Stimulated activated CD4-positive, alpha-beta T cell treated with anti-CD3 and anti-CD28 coated beads, Interleukin-15, amount 100 ng/mL, for 1 hour (primary cell): ENCODE measurements at regions not wholly inside any gene's neighbourhood (a gene's known extent, or its start where the extent isn't known, plus 50 kb on each side); places are given as distances from the start of the nearest gene placed in this dataset.

Experiments
- DNase-seq, 2 donors: peaks; one replicate each; pipeline ENCODE4 v3.0.0-alpha.2; 2020; ENCODE audit warnings: low read depth in 1 of 2, low spot score in 1 of 2

DNA sequence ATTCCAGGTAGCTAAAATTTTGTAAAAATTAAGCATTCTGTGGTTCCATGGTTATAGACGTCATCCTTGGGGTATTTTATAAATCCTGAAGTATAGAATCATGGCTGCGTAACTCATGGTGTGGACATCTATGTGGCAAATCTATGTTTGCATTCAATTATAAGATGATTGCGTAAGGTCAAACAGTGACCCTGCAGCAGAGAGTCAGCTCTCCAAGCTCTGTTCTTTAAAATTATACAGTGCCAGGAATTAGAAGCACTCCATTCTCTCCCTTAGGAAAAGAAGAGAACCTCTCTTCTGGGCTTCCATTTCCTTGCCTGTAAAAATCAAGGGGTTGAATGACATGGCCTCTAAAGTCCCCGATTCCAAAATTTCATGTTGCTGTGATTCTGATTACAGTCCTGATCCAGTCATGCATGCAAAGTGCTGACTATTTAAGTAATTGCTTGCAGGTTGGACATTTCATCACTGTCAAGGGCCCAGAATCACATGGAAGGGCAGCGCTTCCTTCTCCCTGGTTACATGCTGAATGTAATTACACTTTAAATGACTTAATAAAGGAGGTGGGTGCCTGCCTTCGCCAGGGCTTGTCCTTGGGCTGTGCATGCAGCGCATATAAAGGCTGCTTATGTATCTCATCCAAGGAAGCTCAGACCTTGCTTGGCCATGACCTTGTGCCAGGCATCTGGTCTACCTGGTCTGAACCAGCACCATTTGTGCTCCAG is 550.7 kb downstream of the TYW1 start:
- DNase-seq = no peak

DNA sequence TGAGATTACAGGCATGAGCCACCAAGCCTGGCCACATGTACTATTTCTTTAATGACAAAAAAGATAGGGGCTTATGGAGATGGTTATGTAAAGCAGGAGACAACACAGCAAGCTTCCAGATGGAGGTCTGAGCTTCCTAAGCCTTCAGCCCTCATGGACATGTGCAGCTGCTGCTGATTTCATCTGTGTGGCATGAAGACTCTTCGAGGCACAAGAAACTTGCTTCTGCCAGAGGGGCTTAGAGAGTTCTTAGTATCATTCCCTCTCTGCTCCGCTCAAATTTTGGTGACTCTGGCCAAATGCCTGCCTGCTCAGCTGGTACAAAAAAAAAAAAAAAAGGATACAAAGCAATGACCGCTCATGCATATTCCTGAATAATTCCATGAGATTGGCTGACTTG is 552.5 kb downstream of the TYW1 start:
- DNase-seq = no peak

DNA sequence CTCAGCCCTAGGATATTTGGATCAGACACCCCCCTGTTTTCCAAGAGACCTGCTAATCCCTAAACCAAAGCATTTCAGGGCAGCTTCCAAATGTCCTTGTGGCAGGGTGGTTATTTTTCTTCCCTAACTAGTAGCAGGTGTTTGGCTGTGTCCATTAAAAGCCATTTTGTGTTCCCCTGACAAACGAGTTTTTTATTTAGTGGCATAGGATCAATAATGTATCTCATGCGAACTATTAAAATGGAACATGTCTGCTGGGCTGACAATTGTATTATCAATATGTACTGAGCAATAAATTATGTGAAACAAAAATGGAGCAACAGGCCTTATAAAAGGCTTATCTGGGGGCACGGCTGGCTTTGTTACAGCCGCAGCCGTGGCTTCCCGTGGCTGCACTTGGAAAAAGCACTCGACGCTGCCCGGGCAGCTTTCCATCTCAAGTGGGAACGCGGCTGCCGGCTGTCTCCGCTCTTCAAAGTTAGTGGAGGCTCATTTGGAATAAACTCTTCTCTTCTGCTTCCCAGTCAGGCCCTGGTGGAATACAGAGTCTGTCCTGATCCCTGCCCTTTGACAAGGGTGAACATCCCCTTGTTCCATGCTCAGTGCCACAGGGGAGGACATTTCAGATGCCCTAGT is 554.3 kb downstream of the TYW1 start:
- no peak for DNase-seq

DNA sequence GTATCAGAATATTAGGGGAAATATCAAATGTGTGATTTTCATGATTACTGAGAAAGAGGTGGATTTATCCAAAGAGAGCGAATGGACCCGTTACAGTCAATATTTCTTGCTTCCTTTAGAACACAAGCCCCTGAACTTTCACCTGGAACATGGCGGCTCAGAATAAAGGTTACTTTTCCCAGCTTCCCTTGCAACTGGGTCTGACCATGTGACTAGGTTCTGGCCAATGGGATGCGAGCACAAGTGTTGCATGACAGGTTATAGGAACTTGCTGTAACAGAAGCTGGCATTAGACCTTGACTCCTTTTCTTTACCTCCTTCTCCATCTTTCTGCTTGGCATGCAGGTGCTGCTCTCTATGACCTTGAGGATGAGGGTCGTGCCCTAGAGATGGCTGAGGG is 556.1 kb downstream of the TYW1 start:
- no peak for DNase-seq

DNA sequence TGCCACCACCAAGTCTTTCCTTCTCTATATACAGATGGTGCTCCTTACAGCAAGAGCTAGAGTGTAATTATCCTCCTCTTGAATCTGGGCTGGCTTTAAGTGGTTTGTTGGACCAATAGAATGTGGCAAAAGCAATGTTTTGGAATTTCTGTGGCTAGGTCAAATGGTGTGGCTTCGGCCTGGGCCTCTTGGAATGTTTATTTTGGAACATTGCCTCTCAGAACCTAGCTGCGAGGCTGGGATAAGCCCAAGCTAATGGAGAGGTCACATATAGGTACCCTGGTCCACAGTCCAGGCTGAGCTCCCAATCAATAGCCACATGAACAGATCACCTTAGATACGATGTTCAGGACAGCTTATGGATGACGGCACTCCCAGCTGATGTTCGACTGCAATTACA is 556.7 kb downstream of the TYW1 start:
- no peak for DNase-seq

DNA sequence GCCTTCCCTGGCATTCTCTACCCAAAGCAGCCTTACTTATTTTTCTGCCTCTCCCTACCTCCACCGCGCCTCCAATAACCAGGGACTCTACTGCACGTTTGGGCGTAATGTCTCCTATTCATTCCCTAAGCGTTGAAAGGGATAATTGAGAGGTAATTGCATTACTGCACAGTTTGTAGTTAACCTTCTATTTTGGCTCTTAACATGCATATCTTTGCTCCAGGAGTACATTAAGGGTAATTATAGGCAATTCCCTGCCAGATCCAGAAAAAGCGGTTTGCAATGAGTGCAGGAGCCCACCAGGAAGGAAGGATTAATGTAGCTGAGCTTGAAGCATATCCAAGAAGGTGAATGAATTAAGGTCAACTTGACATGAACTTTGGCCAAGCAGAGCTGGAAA is 558.4 kb downstream of the TYW1 start:
- no peak for DNase-seq

DNA sequence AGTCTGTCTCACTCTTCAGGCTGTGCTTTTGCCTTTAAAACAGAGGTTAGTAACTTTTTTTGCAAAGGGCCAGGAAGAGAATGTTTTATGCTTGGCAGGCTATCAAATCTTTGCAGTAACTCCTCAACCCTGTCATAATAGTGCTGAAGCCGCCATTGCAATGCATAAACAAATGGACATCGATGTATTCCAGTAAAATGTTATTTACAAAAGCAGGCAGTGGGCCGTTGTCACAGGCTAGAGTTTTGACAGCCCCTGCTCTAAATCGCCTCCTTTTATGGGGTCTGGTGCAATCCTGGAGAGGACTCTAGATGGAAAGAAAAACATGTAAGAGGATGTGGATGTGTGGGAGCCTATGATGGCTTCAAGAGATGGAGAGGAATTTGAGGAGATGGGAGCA is 568.3 kb downstream of the TYW1 start:
- no peak for DNase-seq

DNA sequence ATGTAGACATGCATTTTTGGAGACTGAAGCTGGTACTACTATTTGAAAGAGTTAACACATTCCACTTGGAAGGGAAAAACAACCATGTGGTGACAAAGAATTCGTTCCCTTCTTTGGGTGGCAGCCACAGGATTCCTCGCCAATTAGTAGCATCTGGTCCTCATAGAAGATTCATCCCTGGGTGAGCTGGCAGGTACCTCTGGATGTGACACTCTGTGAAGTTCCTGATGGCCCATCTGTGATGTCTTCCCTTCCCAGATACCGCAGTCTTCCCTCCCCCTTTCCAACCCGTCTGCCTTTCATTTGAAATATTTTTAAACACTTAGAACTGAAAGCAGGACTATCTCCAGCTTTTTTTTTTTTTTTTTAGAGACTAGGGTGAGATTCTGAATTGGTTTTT is 569.5 kb downstream of the TYW1 start:
- DNase-seq = no peak

DNA sequence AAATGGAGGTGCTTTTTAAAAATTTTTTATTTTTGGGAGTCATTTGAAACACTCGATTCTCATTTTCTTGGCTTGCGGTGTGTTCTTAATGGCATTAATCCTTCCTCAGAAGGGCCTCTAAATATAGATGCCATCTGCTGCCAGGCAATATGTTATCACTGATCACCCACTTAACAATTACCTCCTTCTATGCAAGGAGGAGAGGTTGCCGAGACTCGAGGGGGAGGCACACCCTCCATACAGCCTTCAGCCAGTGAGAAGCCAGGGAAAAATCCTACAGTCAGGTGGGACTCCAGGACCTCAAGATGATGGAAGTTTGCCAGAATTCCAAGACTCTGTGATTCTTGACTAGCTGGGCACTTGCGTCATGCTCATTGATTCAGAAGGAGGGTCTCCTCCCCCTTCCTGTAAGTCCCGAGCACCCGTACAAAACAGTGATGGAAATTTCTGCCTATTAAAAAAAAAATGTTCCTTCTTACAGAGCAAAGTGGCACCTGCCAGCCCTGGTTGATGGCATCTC is 574.5 kb downstream of the TYW1 start:
- no peak for DNase-seq

DNA sequence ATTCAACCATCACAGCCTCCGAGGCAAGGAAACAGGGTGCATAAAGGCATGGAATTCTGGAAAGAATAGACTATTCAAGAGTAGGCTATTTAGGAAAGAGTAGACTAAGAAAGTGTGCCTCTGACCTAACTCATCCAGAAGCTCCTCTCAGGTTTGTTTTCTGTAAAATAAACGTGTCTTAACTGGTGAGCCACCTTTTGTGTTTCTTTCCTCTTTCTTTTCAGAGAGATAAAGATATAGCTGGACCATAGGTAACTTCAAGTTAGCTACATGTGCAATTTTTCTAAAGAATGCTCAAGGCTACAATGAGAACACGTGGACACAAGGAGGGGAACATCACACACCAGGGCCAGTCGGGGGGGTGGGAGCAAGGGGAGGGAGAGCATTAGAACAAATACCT is 577.0 kb downstream of the TYW1 start:
- no peak for DNase-seq

DNA sequence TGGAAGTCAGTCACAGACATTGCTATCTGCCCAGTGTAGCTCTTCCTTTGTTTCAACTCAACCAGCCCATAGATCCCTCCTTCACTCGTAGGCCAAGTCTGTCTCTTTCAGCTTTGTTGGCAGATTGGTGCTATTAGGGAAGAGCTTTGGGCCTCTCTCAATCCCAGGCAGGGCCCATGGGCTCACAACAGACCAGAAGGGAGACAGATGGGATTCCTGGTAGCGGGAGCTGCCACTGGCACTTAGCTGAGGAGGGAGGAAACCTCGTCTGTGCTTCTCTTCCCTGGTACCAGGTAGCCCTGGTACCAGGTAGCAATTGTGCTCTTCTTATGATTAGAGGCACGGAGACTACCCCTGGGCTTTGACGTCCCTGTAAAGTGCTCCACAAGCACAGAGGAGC is 592.0 kb downstream of the TYW1 start:
- DNase-seq = no peak

DNA sequence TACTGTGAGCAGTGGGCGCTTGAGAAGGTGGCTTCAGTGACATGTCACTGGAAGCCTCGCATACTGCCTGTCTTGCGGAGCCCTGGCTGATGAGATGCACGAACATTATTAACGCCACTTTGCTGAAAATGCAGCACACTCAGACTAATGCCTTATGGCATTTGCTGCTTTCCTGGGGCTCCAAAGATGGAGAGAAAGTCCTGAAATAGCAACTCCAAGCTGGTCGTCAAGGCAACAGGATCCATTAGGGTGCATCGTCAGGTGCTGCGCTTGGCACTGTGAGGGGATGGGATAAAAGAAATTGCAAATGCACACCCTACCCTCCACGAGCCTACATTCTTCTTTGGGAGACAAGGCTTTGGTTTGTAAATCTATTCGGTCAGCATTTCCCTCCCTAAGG is 592.5 kb downstream of the TYW1 start:
- DNase-seq = no peak

DNA sequence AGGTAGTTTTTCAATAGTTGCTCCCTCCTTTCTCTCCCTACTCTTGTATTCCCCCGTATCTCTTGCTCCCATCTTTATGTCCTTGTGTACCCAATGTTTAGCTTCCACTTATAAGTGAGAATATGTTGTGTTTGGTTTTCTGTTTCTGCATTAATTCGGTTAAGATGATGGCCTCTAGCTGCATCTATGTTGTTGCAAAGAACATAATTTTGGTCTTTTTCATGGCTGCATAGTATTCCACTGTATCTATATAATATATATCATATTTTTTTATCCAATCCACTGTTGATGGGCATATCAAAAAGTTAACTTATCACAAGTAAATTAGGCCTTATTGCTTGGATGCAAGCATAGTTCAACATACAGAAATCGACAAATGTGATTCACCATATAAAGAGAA is 594.0 kb downstream of the TYW1 start:
- DNase-seq = no peak

DNA sequence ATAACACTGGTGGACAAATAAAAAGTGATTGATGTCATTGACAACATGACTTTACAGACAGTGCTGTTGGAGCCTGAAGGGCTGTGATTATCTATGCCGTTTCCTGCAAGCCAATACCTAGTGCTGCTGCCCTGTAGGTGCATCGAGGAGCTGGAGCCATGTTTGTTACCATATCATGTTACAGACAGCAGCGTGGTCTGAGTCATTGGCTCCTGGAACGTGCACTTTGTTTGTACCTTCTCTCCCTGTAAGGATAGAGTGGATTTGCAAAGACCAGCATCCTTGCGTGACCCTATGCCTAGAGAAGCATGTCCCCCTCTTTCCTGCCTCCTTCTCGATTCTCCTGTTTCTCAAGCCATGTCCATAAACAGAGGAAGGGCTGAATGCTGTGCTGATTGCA is 597.2 kb downstream of the TYW1 start:
- DNase-seq = no peak

DNA sequence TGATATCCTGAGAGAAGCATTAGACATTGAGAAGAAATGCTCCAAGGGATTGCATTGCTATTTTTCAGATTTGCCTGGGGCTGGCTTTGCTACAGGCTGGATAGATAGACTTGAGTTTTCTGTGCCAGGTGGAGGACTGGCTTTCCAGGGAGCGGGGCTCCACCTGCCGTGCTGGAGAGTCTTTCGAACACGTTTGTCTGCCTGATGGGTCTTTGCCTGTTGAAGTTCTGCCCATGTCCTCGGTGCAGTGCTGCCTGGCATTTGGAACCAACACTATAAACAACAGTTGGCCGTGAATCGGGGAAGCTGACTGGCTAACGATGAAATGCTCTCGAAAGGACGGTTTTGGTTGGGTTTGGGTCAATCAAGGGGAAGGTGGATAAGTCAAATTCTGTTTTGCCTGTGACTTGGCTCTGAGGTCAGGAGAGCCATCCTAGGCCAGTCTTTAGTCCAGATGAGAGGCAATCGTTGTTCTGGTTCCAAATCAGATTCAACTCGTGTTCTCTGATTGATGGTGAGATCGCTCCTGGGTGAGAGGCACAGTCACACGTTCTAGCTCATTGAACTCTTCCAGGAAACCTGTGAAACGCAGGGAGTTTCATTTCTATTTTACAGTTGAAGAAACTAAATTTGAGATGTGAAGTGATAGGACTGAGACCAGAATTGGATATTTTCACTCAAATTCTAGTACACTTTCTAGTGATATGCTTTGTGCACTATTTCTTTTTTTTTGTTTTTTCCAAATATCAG is 599.0 kb downstream of the TYW1 start:
- DNase-seq = no peak

DNA sequence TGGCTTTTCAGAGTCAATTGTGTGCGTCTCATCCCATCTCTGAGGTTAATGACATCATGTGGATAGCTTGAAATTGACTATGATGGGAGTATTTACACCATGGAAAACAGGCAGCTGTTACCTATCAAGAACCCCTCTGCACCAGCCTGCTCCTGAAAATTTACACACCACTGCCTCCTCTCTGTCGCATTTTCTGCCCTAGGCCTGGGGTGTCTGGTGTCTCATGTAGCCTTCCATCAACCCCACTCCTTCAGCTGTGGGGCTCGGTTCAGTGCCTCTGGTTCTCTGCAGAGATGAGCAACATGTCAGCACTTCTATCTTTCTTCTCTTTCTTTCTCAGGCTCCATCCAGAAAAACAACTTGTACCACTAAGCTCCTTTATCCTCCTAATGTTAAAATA is 600.5 kb downstream of the TYW1 start:
- no peak for DNase-seq

DNA sequence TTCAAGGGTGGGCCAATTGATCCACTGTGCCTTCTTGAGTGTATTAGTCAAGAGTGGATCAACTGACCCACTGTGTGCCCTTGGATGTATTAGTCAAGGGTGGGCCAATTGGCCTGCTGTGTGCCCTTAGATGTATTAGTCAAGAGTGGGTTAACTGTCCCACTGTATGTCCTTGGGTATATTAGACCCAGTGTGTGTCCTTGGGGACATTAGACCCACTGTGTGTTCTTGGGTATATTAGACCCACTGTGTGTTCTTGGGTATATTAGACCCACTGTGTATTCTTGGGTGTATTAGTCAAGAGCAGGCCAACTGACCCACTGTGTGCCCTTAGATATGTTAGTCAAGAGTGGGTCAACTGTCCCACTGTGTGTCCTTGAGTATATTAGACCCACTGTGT is 601.8 kb downstream of the TYW1 start:
- no peak for DNase-seq

DNA sequence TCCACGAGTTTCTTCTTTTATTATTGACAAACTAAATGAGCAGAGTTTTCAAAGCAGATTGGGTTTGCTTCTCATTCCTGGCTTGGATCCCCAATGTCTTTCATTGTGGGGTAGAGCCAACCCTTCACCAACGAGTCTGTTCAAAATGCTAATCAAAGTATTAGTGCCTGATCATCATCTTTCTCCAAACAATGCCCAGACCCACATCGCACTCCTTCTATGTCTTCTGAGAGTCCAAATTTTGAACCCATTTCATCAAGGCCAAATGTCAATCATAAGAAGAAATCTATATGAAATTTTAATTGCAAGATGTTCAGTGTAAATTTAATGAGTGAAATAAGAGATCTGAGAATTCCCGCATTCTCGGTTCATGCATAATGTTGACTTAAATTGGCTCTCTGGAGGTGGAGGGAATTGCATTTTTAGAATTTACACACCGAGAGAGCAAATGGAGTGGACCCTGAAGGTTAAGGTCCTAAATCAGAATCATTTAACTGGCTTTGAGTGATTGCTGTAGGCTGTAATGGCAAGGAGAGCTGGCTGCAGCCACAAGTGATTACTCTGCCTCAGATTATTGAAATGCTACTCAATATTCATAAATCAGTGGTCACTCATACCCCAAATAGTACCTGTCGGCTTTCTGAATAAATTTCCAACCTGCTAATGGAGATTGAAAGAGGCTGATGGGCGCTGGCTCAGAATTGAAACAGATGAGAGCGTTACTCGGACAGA is 602.9 kb downstream of the TYW1 start:
- no peak for DNase-seq

DNA sequence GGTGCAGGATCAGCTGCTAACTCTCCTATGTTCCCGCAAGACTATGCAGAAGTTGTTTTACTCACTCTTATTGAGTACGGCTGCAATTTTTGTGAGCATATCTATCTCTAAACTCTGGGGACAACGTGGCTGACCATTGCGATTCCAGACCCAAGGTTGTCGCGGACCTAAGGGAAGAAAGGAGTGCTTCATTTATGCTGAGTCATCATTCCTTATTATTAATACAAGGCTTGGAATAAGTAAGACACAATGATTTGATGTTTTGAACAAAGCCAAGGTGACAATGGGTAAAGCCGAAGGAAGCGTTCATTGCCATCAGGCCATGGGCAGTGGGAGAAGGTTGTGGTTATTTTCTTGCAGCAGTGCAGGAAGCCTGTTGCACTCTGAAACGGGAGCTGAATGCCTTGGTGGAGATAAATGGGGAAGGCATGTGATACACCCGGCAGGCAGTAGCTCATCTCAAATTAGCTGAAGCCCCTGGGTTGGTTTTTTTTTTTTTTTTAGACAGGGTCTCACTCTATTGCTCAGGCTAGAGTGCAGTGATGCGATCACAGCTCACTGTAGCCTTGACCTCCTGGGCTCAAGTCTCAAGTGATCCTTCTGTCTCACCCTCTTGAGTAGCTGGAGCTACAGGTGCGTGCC is 605.7 kb downstream of the TYW1 start:
- no peak for DNase-seq

DNA sequence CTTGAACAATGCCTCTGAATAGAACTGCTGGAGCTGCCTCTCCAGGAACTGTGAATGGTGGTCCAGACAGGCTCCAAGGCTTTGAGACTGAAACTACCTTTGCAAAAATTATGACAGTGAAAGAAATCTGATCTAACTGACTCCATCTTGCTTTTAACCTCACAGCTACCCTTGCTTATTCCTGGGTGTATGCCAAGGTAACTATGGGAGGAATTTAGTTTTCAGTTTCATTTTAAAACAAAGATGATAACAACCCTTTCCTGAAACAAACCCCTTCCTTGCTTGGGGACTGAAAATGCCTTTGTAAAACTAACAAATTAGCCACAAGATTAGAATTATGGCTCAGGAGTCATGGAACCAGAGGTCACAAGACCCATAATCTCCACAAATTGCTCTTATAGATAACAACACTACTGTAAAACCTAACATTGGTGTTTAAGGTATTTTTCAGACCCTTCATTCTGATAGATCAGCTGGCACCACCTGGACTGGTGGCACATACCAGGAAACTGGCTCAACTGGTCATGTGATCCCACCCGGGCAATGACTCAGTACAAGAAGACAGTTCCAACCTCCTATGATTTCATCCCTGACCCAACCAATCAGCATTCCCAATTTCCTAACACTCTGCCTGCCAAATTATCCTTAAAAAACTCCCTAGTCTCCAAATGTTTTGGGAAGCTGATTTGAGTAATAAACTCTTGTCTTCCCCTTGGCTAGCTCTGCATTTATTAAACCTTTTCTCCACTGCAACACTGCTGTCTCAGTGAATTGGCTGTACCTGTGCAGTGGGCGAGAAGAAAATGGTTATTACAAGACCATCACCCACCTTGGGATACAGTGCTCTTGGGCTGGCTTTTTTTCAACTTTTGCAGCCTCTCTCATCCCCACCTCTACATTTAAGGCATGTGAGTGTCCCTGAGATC is 608.1 kb downstream of the TYW1 start:
- no peak for DNase-seq
